Caki2 (cell line): ENCODE measurements at regions not wholly inside any gene's neighbourhood (a gene's known extent, or its start where the extent isn't known, plus 50 kb on each side); places are given as distances from the start of the nearest gene placed in this dataset.

Experiments used
- DNase-seq: peaks from one replicate; pipeline ENCODE4 v3.0.0-alpha.2; 2015; ENCODE audit warnings: low read depth
- in situ Hi-C: cut with HindIII; loops from 2 replicates; pipeline ENCODE4 v1.10.0; 2016; ENCODE audit warnings: low sequenced_read_pairs, low pct_unique_long_range_greater_than_20kb, mixed read lengths

GRCh38 chr12:91551927-91552326 lies 369.3 kb upstream of the DCN start:
- in situ Hi-C loops = no loop called here
- no peak for DNase-seq

- no peak for DNase-seq
- in situ Hi-C loops = no loop called here
These were observed 368.6 kb upstream of the DCN start for GRCh38 chr12:91551242-91551641.

GRCh38 chr12:91542666-91543065 lies 360.0 kb upstream of the DCN start:
- no peak for DNase-seq
- in situ Hi-C loops = no loop called here

- in situ Hi-C loops = no loop called here
- DNase-seq = no peak
These were observed 359.4 kb upstream of the DCN start for GRCh38 chr12:91542067-91542466.

DNA sequence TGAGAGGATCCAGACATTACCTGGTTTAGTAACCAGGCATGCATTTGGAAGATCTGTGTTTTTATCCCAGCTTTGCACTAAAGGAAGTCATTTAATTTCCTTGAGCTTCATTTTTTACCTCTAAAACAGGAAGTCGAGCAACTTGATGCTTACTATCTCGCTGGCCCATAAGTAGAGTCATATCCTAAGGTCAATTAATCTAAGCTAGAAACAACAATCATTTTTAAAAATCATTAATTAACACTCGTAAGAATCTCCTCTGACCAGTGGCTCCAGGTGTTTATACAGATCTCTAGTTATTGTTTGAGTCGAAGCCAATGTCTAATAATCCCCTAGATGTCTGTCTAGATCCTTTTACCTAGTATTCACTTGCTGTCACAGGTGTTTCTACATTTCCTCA lies 355.8 kb upstream of the DCN start:
- DNase-seq = no peak
- in situ Hi-C loops = no loop called here

- in situ Hi-C loops = no loop called here
- DNase-seq = no peak
These were observed 350.7 kb upstream of the DCN start for GRCh38 chr12:91533366-91533765.

DNA sequence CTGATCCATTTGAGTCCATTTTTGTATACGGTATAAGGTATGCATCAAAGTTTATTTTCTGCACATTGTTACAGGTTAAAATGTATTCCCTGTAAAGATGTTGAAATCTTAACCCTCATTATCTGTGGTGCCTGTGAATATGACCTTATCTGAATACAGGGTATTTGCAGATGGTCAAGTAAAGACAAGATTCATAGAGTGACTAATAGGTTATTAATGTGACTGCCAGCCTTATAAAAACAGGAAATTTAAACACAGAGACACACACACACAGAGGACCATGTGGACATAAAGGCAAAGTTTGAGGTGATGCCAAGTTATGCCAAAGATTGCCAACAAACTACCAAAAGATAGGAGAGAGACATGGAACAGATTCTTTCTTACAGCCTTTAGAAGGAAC lies 347.2 kb upstream of the DCN start:
- in situ Hi-C loops = no loop called here
- DNase-seq = peak; percentile 22

DNA sequence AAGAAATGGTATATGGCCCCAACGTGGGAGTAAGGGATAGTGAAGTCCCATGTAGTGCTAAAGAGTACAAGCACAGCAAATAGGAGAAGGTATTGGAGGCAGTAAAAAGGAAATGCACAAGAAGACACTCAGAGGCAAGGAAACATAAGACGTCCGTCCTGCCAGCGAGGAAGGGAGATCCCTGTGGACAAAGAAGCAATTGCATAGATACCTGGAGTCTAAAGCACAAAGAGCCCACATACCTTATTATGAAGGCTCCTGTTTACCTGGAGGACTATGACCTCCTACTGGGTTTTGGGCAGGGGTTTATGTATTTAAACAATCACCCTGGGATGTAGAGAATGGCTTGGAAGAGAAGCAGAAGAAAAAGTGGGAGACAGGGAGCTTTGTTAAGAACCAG lies 341.2 kb upstream of the DCN start:
- no peak for DNase-seq
- in situ Hi-C loops = no loop called here

DNA sequence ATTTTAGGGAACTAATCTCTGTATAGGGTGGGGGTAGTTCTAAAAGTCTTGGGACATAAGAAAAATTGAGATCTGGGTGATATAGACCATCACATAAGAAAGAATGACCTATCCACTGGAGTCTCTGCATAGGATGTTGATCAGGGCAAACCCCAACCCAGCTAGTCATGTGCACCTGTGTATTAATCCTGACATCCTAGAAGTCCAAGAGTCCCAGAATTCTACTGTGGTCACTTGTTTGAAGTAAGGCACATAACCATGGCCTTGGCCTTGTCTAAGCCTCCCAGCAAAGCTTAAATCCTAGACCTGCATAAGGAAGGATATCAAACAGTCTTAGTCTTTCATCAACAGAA lies 334.1 kb upstream of the DCN start:
- in situ Hi-C loops = no loop called here
- no peak for DNase-seq

DNA sequence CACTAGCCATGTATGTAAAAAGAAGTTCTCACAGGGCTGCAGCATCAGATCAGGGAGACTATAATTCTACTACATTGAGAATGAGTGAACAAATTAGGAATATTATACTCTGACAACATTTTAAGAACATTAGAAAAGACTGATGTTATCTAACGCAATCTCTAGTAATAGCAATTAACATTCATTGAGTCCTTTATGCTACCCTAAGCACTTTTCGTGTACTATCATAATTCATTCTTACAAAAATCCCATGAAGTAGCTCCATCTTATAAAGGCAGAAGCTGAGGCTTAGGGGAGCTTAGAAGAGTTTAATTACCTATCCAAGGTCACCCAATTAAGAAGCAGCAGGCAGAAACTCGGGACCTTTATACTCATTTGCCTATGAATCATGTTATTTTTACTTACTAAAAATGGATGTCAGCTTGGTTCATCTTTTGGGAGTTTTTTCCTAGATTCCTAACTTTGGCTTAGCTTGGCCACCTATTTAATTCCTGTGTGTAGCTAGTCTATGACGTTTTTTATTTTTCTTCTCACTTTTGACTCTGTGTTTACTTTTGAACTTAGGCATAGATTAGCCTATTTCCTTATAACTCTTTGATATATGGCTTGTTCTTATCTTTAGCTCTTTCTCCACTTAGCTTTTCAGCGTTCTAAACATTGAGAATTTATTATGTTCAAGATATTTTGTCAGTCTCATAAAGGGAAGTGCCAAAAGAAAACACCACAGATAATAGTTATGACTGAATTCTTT lies 333.5 kb upstream of the DCN start:
- in situ Hi-C loops = no loop called here
- DNase-seq = no peak

- in situ Hi-C loops = no loop called here
- DNase-seq = no peak
These were observed 330.7 kb upstream of the DCN start for GRCh38 chr12:91513313-91513712.

- in situ Hi-C loops = no loop called here
- no peak for DNase-seq
These were observed 329.3 kb upstream of the DCN start for GRCh38 chr12:91511795-91512420.

DNA sequence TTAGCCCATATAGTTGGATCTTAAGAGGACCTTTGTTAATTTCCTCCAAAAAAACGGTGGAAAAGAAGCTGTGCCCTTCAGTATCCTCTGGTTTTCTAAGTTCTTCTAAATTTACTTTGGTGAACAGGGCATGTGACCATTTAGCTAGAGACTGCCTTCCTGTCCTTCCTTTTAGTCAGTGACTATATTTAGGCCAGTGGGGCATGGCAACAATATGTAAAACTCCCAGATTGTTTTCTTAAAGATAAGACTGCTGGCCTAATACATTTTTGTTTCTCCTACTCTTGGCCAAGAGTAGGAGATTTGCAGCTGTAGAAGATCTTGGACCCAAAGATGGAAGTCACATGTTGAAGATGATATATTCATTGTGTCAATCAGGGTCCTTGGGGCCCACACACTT lies 325.1 kb upstream of the DCN start:
- no peak for DNase-seq

DNA sequence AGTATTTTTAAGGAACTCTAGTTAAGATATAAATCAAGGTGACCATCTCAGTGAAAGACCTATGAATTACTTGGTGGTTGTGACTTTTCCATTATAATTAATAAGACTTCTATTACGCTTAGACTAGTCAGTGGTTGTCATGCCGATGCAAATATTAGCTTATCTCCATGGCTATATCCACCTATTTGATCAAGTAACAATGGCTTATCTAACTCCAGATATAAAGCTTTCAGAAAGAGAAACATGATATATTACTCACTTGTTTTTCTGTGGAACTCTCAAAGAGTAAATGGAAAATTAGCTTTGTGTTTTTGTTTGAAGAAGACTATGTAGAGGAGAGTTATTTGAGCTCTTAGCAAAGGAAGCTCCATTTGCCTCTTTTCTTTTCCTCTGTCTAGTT lies 323.8 kb upstream of the DCN start:
- in situ Hi-C loops = no loop called here

More for the DNA sequence above, 325.1 kb upstream of the DCN start:
- in situ Hi-C loops = no loop called here

DNA sequence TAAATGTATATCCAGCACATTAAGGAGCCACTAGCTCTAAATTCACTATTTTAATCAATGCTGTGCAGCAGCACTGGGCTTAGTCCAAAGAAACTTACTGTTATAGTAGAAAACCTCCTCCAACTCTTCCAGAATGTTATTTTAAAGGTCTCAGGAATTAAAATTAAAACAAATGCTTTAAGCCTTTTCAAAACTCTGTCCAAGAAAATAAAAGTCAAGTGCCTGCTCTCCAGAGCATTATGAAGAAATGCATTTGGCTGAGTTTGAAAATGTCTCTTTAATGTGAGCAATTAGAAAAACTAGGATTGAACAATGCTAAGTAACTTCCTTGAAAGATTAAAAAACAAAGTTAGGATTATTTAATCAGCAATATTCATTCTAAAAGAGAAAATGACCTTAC lies 322.4 kb upstream of the DCN start:
- in situ Hi-C loops = no loop called here
- DNase-seq = no peak

More for the DNA sequence above, 323.8 kb upstream of the DCN start:
- DNase-seq = no peak

- in situ Hi-C loops = no loop called here
- no peak for DNase-seq
These were observed 319.6 kb upstream of the DCN start for GRCh38 chr12:91502208-91502607.

- in situ Hi-C loops = no loop called here
- no peak for DNase-seq
These were observed 313.7 kb upstream of the DCN start for GRCh38 chr12:91496337-91496736.

DNA sequence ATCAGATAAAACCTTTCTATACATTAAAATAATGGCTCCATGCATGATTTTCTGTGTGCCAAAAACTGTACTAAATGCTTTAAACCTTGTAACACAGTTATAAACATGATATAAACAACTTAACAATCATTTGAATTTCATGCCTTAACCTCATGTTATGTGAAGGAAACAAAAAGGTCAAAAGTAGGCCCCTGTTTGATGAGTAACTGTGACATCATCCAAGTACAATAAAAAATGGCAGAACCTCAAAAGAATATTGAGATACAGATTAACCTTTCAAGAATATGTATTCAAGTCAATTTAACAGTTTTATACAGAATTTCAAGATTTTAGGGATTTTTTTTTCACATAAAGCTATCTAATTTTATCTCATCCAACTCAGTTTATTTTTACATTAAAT lies 310.7 kb upstream of the DCN start:
- no peak for DNase-seq
- in situ Hi-C loops = no loop called here

GRCh38 chr12:91492648-91493047 lies 310.0 kb upstream of the DCN start:
- in situ Hi-C loops = no loop called here
- DNase-seq = no peak

- in situ Hi-C loops = no loop called here
- DNase-seq = no peak
These were observed 308.2 kb upstream of the DCN start for GRCh38 chr12:91490667-91491311.
